GM21786 (cell line): ENCODE measurements at regions not wholly inside any gene's neighbourhood (a gene's known extent, or its start where the extent isn't known, plus 50 kb on each side); places are given as distances from the start of the nearest gene placed in this dataset.

Experiments used
- ATAC-seq: cut with Tn5 transposase; IDR thresholded peaks from one replicate; pipeline ENCODE4 v1.9.1; 2021; ENCODE audit not compliant: unreplicated experiment

DNA sequence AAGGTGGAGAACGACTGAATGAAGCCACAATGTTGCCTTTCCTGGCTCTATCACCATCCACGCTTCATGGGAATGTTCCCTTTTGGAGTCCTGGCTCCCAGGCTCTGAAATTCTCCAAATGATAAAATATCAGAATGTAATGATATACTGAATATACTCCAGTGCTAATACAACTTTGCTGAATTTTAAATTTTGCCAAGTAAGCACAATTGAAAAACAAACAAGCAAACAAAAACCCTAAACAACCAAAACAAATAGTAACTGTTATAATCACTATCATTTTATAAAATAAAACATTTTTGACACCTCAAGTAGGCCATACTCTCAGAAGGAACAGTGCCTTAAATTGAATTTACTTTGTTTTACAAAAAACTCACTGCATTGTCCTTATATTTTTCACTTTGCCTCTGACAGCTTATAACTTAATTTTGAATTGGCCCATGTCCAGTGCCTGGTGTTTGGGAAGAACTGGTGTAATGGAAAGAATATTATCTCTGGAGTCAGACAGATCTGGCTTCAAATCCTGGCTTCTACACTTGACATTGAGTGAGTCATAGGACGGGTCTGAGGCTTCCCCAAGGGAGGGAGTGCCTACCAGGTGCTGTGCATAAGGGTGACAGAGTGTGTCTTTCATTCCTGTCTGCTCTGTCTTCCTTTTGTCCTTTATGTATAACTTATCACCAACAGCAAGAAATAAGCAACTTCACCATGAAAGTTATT lies 698.3 kb downstream of the EPM2A start:
- no peak for ATAC-seq

DNA sequence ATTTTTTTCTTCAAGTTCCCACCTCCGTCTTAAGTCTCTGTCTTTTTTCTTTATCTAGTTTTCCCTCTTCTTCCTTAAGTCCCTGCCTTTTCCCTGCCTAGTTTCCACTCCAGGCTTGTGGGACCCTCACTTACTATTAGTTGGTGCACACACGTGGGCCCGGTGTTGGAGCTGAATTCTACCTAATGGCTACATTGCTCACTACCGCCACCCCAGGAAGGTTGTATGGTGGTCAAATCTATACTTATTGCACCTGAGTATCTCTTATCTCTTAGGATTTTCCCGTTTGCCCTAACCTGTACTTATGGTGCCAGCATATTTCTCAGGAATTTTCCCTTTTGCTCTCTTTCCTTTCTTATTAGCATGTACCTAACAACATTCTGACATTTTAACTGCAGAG lies 692.8 kb downstream of the EPM2A start:
- no peak for ATAC-seq

DNA sequence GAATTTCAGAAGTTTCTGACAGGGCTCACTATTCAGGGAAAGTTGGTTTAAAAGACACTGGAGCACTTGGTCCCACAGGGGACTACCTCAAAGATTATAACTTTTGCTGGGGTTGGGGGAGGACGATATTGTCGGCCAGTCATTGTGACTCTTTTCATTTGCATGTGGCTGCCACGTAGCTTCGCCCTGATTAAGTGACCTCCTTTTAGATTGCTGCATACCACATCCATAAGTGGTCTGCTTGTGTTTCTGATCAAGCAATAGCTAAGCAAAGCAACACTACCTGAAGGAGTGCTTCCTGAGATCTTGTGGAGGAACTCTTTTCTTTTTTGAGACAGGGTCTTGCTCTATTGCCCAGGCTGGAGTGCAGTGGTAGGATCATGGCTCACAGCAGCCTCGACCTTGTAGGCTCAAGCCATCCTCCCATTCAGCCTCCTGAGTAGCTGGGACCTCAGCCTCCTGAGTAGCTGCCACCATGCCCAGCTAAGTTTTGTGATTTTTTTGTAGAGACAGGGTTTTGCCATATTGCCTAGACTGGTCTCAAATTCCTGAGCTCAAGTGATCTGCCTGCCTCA lies 691.3 kb downstream of the EPM2A start:
- ATAC-seq, result no peak

DNA sequence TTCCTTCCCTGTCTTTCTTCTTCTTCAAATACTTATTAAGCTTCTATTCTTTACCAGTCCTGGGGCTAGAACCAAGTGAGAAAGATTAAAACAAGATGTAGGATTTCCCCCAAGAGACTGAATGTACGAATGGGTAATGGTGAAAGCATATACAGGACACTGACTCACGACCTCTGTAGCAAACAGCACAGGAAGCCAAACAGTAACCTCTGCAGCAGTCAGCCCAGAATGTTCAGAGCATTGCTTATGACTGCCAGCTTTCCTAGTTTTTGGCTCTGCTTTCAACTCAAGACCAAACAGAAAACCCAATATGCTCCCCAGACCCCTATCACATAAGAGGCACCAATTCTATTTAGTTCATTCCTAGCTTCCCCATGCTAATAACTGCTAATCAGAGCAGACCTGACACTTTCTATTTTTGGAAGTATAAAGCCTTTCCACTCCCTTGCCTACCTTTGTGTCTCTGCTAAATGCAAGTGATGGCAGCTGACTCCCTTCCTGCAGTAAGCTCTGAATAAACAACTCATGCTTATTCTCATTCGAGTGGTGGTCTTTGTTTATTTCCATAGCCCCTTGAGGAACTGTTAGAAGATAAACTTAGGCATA lies 690.6 kb downstream of the EPM2A start:
- ATAC-seq, result no peak

DNA sequence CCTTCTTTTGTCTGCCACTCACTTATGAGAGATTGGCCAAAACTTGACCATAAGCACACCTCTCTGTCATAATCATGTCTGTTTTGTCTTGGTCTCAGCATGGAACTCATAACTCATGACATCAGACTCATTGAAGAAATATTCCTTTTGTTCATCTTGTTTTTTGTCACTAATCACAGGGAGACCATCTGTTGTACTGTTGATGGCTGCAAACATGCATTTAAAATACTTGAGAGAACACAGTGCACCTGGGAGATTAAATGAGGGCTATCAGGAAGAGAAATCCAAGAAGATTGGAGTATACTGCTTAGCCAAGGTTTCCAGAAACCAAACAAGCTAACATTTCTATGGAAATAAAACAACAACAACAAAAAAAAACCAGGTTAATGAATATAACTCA lies 689.7 kb downstream of the EPM2A start:
- ATAC-seq, result no peak

DNA sequence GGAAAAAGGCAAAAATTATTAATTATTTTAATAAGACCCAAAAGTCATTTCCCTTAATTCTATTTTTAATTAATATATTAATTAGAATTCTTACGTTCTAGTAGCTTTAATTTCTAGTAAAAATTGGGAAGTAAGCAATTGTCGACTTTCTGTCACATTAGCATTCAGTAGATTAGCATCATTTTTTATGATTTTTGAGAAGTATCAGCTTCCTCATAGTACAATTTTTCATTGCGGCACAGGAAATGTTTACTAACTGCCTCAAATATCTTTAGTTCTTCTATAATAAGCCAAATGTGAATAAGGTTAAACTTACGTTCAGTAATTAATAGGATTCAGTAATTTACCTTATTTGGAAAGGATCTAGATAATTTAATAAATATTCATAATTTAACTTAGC lies 687.4 kb downstream of the EPM2A start:
- no peak for ATAC-seq

DNA sequence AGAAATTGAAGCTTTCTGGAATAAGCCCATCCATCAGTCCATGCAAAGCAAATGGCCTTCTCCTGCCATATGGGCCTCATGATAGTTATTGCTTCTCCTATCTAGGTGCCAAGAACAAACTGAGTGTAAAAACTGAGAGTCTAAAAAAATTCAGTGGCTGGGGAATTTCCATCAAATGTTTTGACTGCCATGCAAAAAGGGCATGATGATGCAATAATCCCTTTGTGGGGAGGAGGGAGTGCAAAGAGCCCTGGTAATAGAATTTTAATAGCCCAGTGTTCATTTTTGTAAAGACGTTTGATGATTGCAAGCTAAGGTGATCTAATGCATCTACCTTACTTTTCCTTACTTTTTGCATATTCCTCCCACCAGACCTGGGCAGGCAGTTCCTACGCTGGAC lies 683.7 kb downstream of the EPM2A start:
- ATAC-seq, result no peak

DNA sequence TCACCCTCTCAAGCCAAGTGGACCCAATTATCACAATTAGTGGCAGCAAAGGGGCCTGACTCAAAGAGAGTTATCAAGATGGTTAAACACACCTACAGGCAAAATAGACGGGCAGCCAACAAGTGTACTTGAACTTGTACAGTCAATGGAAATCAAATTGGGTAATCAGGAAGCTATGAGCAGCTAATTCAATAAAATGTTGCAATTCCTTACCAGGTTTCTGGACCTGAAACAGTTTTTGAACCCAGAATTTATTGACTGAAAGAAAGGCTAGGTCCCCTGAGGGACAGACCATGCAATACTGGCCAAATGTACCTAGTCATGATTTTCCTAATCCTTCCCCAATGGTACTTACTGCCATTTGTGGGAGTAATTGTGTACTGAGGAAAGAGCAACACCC lies 679.8 kb downstream of the EPM2A start:
- no peak for ATAC-seq

DNA sequence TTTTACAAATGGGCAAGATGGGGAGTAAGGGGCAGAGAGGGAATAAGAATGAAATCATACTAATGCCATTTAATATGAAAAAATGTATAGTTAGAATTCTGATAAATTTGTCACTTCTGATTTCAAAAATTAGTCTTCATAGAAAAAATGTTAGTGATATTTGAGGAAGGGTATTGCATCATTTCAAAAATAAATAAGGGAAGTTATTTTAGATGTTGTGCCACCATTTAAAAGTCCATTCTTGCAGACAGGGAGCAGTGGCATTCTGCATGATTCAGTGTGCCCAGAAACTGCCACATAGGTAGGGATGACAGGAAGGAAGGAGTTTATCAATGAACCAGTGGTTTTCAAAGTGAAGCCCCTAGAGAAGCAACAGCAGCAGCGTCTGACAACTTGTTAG lies 674.6 kb downstream of the EPM2A start:
- no peak for ATAC-seq

DNA sequence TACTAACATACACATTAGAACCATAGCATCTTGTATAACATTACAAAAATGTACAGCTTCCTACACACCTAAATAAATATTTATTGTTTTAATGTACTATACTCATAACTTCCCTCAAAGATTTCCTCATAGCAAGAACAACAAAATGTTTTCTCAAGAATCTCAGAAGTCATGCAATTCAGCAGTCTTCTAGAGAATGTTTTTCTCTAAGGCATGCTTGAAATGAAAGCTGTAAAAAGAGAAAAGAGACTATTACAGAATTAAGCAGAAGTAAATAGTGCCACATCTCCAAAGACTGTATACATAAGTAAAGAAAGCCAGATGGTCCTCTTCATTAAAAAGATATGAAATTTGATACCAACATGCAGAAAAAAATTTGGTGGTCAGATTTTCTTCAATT lies 672.2 kb downstream of the EPM2A start:
- no peak for ATAC-seq

DNA sequence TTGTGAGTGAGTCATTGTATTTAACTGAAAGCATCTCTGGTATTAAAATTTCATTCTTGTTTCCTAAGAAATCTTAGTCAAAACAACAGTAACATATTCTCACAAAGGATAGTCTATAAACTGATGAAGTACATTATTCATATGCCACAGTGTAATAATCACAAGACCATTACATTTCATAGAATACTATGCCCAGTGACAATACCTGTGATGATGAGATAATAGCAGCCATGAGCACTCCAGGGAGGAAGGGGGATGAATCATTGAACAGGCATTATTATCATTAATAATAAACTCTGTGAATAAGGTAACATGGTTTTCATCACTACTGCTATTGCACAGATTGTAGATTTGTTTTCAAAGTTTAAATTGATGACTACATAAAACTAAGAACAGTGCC lies 667.9 kb downstream of the EPM2A start:
- ATAC-seq, result no peak

DNA sequence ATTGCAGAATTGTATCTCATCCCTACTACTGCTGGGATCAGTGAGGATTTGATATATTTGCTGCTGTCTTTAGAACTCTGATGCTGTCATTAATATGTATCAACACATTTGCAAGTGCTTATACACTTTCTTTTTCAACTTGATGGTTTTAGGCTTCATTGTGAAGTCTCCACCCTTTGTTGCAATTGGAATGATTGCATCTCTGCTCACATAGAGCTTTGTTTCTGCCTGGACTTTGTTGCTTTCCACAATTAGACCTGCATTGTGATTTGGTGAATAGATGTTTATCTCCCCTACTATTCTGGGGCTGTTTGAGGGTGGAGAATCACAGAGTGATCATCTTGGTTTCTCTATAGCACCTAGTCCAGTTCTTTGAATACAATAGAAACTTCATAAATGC lies 666.7 kb downstream of the EPM2A start:
- ATAC-seq, result no peak

DNA sequence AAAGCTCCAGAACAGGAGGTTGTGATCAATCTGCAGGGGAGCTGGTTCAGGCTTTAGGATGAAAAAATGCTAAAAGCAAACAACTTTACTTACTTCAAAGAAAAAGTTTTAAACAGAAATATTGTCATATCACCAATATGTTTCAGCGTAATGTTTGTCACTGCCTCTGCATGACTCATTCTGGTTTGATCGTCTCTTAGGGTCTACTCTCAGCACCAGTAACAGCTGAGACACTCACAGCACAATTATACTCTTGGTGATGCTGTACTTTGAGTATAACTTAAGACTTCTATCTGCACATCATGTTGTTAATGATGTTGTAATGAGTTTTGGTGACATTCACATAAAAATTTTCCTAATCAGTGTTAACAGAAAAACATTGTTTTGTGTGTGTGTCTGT lies 665.4 kb downstream of the EPM2A start:
- ATAC-seq, result no peak

DNA sequence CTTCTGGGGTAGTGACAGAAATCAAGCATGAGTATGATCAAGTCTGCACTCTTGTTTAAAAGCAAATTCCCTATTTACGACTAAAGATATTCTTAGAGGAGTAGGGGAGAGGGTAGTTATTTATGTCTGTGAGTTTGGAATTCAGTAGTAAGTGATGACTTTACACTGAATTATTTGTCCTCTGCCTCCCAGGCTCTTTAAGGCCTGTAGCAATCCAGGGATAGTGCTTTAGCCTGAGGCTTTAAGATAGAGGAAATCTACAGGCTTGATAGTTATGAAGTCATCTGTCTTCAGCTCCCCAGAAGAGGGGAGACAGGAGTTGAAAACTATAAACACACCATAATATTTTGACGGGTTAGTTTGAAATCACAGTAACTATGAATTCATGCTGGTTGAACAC lies 664.5 kb downstream of the EPM2A start:
- no peak for ATAC-seq

DNA sequence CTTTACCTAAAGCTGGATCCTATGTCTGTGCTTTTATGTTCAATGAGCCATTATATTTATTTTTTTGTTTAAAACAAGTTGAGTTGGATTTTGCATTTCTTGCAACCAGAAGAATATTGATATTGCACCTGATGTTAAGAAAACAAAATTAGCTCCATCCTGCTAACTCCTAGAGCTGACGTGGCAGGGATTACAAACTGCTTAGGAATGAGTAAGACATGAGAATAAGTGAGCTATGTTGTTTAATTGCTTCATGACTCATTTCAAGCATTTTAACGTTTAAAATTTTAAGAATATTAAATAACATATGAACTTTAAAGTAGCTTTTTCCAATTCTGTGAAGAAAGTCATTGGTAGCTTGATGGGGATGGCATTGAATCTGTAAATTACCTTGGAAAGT lies 663.5 kb downstream of the EPM2A start:
- no peak for ATAC-seq

DNA sequence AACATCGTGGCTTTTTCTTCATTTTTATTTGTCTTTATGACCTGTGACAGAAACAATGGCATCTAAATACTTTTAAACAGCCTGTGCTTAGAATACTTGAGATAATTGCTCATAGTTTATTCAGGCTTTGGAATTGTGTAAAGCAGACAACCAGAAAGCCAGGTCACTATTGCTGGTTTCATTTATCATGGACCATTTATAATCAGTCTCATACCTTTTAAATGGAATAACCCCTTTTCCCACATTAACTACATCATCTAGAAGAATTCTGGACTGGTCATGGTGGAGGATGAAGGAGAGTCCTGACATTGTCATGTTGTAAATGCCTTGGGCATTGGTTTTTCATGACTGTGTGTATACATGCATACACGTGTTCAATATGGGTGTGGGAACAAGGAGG lies 661.5 kb downstream of the EPM2A start:
- no peak for ATAC-seq

DNA sequence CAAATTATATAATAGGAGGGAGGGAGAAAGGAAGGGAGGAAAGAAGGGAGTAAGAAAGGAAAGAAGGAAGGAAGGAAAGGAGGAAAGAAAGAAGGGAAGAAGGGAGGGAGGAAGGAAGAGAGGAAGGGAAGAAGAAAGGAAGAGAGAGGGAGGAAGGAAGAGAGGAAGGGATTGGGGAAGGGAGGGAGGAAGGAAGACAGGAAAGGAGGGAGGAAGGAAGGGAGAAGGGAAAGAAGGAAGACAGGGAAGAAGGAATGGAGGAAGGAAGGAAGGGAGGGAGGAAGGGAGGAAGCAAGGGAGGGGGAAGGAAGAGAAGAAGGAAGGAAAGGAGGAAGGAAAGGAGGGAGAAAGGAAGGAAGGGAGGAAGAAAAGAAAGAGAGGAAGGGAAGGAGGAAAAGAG lies 660.5 kb downstream of the EPM2A start:
- no peak for ATAC-seq

DNA sequence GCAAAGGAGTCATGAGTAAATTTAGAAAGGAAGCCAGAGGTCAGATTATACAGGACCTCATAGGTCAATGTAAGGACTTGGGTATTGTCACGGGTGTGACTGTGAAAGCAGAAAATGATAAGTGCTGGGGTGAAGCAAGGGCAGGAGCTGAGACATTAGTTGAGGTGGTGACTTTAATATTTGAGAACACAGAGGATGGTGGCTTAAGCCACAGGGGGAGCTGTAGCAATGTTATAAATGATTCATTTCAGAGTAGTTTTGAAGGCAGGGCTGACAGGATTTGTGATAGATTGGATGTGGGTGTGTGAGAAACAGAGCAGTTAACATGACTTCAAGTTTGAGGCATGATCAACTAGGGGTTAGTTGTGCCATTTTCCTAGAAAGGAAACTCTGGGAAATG lies 659.9 kb downstream of the EPM2A start:
- no peak for ATAC-seq

DNA sequence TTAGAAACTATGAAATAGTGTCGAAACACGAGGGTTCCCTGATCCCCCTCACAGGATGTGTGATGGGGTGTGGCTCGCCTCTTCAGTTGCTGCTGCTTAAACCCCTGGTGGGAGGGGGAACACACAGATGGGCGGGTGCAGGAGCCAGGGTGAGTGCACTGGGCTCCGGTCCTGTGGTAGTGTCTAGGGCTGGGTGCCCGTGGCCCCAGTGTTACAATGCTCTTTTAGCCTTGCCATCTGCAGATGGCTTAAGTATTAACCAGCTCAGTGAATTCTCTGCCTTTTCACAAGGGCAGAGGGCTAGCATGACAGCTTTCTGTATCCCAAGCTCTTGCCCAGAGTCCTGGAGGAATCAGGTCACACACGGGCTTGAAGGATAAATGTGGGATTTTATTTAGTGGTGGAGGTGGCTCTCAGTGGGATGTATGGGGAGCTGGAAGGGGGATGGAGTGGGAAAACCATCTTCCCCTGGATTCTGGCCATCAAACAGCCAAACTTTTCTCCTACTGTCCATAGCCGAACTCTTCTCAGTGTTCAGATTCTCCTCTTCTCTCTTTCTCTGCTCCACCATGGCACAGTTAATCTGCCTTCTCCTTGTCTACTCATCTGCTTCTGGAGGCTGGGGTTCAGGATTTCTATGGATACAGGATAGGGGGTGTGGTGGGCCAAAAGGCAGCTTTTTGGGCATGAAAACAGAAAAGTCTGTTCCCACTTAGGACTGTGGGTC lies 659.0 kb downstream of the EPM2A start:
- ATAC-seq, result no peak

DNA sequence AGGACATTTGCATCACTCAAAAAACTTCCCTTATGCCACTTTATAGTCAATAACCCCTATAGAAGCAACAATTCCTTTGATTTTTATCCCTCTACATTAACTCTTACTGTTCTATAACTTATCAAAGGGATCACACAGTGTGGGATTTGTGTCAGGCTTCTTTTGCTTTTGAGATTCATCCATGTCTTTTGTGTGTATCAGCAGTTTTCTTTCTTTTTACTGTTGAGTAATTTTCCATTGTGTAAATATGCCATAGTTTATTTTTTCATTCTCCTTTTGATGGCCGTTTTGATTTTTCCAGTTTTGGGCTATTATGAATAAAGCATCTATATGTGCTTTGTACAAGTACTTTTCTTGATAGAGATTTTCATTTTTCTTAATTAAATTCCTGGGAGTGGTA lies 657.9 kb downstream of the EPM2A start:
- no peak for ATAC-seq

DNA sequence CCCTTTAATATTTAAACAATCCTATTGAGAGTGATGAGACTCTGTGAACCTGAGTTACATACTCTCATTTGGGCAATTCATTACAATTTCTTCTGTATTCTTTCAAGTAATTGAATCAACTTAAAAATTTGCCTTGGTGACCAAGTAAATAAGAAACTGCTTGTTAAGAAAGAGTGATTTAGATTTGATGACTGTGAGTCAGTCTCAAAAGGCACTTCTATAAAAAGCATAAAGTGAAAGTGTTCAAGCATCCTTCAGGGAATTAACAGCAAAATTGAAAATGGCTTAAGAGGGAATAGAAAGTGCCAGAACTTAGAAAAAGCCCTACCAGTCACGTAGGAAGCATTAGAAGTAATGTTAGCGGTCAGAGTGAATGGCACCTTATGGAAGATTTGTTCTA lies 654.7 kb downstream of the EPM2A start:
- no peak for ATAC-seq

DNA sequence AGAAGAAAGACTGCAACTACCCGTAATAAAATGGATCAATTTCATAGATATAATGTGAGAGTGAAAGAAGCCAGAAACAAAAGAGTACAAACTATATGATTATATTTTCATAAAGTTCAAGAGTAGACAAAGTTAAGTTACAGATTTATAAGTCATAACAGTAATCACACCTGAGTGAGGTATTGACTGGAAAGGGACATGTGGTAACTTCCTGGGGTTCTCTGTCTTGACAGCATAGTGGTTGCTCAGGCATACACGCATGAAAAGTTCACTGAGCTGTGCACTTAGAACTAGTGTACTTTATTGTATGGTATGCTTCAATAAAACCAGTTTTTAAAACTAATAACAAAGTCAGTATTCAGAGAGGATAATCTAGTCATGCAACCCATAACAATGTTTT lies 653.6 kb downstream of the EPM2A start:
- ATAC-seq, result no peak
